Stimulated activated CD4-positive, alpha-beta T cell treated with anti-CD3 and anti-CD28 coated beads, Interleukin-12 subunit alpha, Interleukin-12 subunit beta, amount 100 ng/mL, for 48 hours (primary cell): ENCODE measurements at regions not wholly inside any gene's neighbourhood (a gene's known extent, or its start where the extent isn't known, plus 50 kb on each side); places are given as distances from the start of the nearest gene placed in this dataset.
"Not testable (repeated sequence)": the region's sequence is repeated elsewhere in the genome, so short reads cannot be mapped to it uniquely, and the experiment has no call there.

Source experiments
- DNase-seq, 3 donors: peaks; one replicate each; pipeline ENCODE4 v3.0.0-alpha.2; 2020; ENCODE audit warnings: low read depth in 2 of 3, low spot score in 1 of 3

GRCh38 chrX:93468075-93468474 is 205.3 kb downstream of the NAP1L3 start:
- no peak for DNase-seq

DNA sequence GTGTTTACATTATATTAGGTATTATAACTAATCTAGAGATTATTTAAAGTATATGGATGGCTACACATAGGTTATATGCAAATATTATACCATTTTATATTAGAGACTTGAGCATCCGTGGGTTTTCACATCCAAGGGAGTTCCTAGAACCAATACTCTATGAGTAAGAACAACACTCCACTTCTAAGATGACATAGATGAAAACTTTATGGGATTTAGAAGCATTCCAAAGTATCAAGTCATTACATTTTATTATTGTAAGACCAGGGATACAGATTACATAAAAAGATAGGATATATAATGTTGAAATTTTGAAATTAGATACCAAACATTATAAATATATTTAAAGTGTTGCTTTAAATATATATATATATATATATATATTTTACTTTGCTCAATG is 207.0 kb downstream of the NAP1L3 start:
- DNase-seq = no peak

- DNase-seq = no peak
These were observed 212.3 kb downstream of the NAP1L3 start for GRCh38 chrX:93461060-93461459.

DNA sequence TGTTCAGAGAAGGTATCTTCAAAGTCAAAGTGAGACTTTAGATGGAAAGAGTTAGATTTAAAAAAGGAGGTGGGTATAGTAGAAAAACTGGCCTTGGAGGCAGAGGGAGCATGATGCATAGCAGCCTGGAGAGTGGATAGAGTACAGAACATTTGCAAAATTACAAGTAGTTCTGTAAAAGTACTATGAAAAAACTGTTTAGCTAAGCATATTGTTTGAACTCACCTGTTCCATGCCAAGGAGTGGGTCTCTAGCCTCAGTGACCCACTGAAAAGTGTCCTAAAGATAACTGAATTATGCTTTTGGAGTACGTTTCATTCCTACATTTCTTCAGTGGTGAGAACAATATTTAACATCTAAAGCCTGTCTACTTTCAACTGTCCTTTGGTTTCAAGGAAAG is 218.9 kb downstream of the NAP1L3 start:
- DNase-seq = no peak

DNA sequence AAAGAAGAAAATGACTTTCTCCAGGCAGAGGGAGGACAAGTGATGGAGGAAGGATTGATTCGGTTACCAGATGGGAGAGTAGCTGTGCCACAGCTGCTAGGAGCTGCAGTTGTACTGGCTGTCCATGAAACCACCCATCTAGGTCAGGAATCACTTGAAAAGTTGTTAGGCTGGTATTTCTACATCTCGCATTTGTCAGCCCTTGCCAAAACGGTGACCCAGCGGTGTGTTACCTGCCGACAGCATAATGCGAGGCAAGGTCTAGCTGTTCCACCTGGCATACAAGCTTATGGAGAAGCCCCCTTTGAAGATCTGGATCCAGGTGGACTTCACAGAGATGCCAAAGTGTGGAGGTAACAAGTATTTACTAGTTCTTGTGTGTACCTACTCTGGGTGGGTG is 238.7 kb downstream of the NAP1L3 start:
- not testable (repeated sequence) for DNase-seq

GRCh38 chrX:93428497-93428896 is 244.9 kb downstream of the NAP1L3 start:
- DNase-seq = no peak

- DNase-seq = peak in 1 of 3 donors; percentile 27
These were observed 250.7 kb downstream of the NAP1L3 start for GRCh38 chrX:93422693-93423092.

DNA sequence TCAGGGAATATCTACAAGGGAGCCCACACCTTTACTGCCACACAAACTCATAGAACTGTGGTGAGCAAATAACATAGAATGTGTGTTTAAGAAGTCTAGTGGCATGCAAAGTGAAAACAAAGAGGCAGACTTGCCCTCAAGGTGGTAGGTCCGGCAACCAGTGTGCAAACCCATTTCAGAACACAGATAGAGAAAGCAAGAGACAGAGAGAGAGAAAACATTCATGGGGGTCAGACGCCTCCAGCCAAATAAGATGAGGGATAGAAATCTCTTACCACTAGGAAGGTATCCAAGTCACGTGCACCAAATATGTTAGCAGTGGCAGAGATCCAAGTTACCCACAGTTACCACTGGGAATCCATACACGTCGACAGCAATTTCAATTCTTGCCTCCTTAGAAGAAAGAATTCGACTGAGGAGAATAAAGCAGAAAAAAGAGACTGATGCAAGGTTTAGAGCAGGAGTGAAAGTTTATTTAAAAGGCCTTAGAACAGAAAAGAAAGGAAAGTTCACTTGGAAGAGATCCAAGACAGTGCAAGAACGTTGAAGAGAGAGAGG is 252.8 kb downstream of the NAP1L3 start:
- no peak for DNase-seq

DNA sequence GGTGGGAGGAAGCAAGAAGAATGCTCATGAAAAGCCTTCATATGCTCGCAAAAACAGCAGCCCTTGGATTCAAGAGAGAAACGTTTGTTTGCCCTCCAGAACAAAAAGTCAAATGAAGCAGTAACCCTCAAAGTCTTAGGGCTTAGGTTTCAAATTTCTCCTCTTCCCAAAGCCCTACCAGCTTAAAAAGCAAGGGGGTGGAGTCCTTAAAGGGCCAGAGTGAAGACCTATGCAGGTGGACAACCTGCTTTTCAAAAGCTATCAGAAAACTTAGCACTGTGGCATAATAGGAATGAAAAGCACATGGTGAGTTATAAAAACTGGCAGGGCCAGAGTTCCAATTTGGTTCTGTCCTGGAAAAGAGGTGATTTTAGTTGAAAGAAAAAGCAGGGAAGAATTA is 253.3 kb downstream of the NAP1L3 start:
- no peak for DNase-seq

- no peak for DNase-seq
These were observed 253.7 kb downstream of the NAP1L3 start for GRCh38 chrX:93419642-93420041.

DNA sequence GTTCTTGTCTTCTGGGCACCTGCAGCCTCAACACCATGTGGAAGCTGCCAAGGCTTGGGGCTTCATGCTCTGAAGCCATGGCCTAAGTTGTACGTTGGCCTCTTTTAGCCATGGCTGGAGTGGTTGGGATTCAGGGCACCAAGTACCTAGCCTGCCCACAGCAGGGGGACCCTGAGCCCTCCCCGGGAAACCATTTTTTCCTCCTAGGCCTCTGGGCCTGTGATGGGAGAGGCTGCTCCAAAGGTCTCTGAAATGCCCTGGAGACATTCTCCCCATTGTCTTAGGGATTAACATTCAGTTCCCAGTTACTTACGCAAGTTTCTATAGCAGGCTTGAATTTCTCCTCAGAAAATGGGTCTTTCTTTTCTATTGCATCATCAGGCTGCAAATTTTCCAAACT is 269.3 kb downstream of the NAP1L3 start:
- DNase-seq = no peak

DNA sequence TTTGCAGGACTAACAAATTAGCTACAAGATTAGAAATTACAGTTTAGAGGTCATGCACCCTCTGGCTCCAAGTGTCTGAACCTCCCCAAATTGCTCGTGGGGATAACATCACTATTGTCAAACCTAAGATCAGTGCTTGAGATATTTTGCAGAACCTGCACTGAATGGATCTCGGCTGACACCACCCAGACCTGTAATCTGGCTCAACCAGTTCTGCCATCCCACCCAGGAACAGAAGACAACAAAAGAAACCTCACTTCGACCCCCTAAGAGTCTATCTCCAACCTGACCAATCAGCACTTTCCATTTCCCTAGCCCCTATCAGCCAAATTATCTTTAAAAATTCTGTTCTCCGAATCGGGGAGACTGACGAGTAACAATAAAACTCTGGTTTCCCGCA is 318.7 kb downstream of the NAP1L3 start:
- DNase-seq = no peak

DNA sequence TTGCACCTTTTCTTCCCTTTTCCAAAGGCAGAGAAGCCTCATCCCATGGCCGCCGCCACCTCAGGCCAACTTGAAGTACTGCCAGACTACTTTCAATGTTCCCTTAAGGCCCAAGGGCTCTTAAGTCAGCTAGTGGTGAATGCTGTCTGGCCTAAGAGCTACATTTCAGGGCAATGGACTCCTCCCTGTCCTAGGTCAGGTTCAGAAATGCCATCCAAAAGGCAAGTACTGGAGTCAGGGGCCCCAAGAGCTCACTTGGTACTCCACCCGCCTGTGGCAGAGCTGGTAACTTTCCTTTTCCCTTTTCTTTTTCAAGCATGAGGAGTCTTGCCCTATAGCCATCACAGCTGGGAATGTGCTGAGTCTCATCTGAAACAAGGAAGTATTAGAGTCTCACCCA is 327.1 kb downstream of the NAP1L3 start:
- DNase-seq = no peak

DNA sequence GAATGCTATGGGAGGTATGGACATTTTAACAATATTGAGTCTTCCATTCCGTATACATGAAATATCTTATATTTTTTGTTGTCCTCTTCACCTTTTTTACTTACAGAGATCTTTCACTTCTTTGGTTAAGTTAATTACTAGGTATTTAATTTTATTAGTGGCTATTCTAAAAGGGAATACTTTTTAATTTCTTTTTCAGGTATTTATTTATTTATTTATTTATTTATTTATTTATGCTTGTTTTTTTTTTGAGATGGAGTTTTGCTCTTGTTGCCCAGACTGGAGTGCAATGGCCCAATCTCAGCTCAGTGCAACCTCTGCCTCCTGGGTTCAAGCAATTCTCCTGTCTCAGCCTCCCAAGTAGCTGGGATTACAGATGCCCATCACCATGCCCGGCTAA is 329.1 kb downstream of the NAP1L3 start:
- not testable (repeated sequence) for DNase-seq

GRCh38 chrX:93332329-93332728 is 341.0 kb downstream of the NAP1L3 start:
- no peak for DNase-seq

GRCh38 chrX:93322110-93322509 is 351.3 kb downstream of the NAP1L3 start:
- no peak for DNase-seq

DNA sequence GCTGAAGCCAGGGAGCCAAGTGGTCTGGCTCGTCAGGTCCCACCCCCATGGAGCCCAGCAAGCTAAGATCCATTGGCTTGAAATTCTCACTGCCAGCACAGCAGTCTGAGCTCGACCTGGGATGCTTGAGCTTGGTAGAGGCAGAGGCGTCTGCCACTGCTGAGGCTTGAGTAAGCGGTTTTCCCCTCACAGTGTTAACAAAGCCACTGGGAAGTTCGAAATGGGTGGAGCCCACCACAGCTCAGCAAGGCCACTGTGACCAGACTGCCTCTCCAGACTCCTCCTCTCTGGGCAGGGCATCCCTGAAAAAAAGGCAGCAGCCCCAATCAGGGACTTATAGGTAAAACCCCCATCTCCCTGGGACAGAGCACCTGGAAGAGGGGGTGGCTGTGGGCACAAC is 353.8 kb downstream of the NAP1L3 start:
- DNase-seq = no peak
